Kidney epithelial cell (primary cell): ENCODE measurements at regions not wholly inside any gene's neighbourhood (a gene's known extent, or its start where the extent isn't known, plus 50 kb on each side); places are given as distances from the start of the nearest gene placed in this dataset.

Experiments used
- DNase-seq: peaks from one replicate; pipeline ENCODE4 v3.0.0-alpha.2; 2010; ENCODE audit warnings: low read depth
- H3K27me3 ChIP-seq: 2 replicates; pipeline ENCODE4 v1.6.0; 2011; ENCODE audit warnings: low read length; ENCODE audit not compliant: control insufficient read depth, insufficient read depth
- H3K36me3 ChIP-seq: 2 replicates; pipeline ENCODE4 v1.5.1; 2011; ENCODE audit warnings: low read length; ENCODE audit not compliant: control insufficient read depth, insufficient read depth
- H3K4me3 ChIP-seq: 2 replicates; pipeline ENCODE4 v1.5.1; 2011; ENCODE audit warnings: low read depth, mild to moderate bottlenecking, control low read depth, low read length
- TF ChIP-seq, protein P1 (sequence below): IDR thresholded peaks from 2 replicates; pipeline ENCODE4 v1.5.1; 2011; ENCODE audit warnings: mild to moderate bottlenecking, moderate library complexity, low read length, control low read depth, inconsistent platforms; ENCODE audit not compliant: insufficient read depth, poor library complexity, severe bottlenecking

DNA sequence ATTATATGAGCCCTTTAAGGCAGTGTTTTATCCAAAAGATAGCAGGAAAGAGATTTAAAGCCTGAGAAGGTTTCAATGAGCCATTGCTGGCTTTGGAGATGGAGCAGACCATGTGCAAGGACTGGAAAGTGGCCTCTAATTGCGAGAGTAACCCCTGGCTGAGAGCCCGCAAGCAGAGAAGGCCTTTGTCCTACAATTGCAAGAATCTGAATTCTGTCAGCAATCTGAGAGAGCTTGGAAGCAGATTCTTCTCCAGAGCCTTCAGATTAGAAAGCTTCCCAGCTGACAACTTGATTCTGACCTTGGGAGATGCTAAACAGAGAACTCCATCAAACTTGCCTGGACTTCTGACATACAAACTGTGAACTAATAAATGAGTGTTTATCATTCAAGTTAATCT is 528.7 kb upstream of the KLF12 start:
- no peak overlapping the region for H3K4me3 ChIP-seq
- H3K27me3 ChIP-seq: no peaks in the 10 kb centered on the region
- TF ChIP-seq, protein P1, sequence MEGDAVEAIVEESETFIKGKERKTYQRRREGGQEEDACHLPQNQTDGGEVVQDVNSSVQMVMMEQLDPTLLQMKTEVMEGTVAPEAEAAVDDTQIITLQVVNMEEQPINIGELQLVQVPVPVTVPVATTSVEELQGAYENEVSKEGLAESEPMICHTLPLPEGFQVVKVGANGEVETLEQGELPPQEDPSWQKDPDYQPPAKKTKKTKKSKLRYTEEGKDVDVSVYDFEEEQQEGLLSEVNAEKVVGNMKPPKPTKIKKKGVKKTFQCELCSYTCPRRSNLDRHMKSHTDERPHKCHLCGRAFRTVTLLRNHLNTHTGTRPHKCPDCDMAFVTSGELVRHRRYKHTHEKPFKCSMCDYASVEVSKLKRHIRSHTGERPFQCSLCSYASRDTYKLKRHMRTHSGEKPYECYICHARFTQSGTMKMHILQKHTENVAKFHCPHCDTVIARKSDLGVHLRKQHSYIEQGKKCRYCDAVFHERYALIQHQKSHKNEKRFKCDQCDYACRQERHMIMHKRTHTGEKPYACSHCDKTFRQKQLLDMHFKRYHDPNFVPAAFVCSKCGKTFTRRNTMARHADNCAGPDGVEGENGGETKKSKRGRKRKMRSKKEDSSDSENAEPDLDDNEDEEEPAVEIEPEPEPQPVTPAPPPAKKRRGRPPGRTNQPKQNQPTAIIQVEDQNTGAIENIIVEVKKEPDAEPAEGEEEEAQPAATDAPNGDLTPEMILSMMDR: no peak
- H3K36me3 ChIP-seq: no peaks in the 10 kb centered on the region
- no peak for DNase-seq

DNA sequence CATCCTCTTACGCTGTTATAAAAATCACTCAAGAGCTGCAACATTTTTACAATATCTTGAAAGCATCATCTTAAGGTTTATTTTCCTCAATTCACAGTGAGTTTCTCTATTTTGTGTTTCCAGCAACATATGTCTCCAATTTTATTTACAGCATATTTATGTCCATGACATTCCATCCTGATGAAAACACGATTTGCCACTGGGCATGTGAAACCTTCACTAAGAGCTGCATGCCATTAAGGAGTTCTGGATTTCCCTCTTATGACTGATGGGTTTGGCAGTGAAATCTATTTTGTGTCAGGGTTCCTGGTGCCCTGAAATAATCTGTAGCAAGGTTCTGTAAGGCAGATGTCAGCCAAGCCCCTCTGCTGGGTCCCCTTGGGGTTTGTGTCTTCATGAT is 527.6 kb upstream of the KLF12 start:
- TF ChIP-seq, protein P1: no peak
- DNase-seq: no peak
- H3K4me3 ChIP-seq: no peak overlapping the region
- no peaks in the 10 kb centered on the region for H3K27me3 ChIP-seq
- H3K36me3 ChIP-seq: no peaks in the 10 kb centered on the region

DNA sequence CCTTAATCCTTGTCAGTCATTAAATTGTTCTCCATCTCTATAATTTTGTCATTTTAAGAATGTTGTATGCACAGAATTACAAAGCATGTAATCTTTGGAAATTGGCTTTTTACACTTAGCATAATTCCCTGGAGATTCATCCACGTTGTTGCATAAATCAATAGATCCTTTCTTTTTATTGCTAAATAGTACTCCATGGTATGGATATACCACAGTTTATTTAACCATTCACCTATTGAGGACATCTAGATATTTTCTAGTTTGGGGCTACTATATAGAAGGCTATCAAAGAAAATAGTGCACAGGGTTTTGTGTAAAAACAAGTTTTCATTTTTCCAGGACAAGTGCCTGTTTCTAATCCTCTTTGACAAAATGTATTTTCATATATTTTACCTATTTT is 523.6 kb upstream of the KLF12 start:
- TF ChIP-seq, protein P1: no peak
- no peaks in the 10 kb centered on the region for H3K27me3 ChIP-seq
- no peak for DNase-seq
- no peak overlapping the region for H3K4me3 ChIP-seq
- no peaks in the 10 kb centered on the region for H3K36me3 ChIP-seq

DNA sequence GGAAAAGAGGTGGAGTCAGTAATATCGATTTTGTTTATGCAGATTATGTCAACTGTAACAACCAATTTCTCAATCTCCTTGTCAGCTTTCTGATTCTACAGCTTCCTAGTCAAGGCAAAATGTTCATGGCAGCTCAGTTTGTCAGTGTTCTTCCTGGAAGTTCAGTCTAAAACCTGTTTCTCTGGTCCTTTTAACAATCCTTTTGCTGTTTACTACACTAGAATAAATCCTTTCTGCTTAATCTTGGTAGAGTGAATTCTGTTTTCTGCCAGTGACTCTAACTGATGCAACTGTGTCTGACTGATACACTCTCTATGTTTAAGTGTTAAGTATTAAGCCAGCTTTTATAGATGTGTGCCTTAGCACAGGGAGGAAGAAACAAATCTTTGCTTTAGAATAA is 516.9 kb upstream of the KLF12 start:
- TF ChIP-seq, protein P1: no peak
- Histone ChIP-seq H3K27me3 (no peaks in the 10 kb centered on the region), H3K36me3 (no peaks in the 10 kb centered on the region), H3K4me3 (no peak overlapping the region)
- no peak for DNase-seq

DNA sequence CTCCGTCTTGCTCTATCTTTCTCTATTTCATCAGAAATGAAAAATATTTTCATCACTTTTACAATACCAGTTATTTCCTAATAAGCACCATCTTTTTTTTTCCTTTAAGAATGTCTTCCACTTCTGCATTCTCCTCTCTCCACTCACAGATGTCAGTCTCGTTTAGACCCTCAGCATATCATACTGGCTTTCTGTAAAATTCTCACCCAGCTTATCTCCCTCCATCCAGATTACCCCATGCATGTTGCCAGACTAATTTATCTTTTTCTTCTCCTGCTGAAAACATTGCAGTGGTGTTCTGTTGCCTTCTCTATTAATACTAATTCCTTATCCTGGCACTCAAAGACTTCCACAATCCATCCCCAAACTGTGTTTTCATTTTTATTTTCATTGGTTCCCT is 513.8 kb upstream of the KLF12 start:
- Histone ChIP-seq H3K36me3 (no peaks in the 10 kb centered on the region), H3K4me3 (no peak overlapping the region), H3K27me3 (no peaks in the 10 kb centered on the region)
- no peak for DNase-seq
- TF ChIP-seq, protein P1: no peak

DNA sequence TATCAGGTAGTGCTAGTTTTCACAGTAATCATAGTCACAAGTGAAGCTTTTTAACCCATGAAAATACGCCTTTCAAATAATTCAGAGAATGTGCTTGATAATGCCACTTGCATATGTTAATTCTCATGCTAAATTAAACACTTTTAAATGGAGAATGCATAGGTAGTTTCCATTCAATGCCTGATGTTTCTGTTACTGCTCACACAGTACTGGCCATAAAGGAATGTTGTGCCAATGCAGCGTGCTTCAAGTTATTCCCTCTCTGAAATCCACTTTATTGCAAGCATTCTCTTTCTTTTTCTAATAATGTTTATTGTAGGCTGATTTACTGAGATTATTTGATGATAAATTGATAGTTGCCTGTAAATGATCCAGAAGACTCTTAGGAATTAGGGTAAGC is 513.0 kb upstream of the KLF12 start:
- Histone ChIP-seq H3K27me3 (no peaks in the 10 kb centered on the region), H3K4me3 (no peak overlapping the region), H3K36me3 (no peaks in the 10 kb centered on the region)
- TF ChIP-seq, protein P1: no peak
- no peak for DNase-seq
